BLaER1 treated with 17β-estradiol and CSF1 and Interleukin-3, amounts not matched to agents 10 nM and 100 nM (cell line): ENCODE measurements at regions not wholly inside any gene's neighbourhood (a gene's known extent, or its start where the extent isn't known, plus 50 kb on each side); places are given as distances from the start of the nearest gene placed in this dataset.
A peak's percentile ranks its signal among the peaks of the same experiment; 100 is the strongest.
"Not testable (repeated sequence)": the region's sequence is repeated elsewhere in the genome, so short reads cannot be mapped to it uniquely, and the experiment has no call there.

Experiments
- H3K27ac ChIP-seq, 11 experiments: shearing (Covaris generic); formaldehyde crosslinking; 2 replicates each; pipeline ENCODE4 v1.8.1; 2022
- H3K27me3 ChIP-seq, 11 experiments: shearing (Covaris generic); formaldehyde crosslinking; 2 replicates each; pipeline ENCODE4 v1.8.1; 2022
- H3K36me3 ChIP-seq, 11 experiments: shearing (Covaris generic); formaldehyde crosslinking; 2 replicates each; pipeline ENCODE4 v1.8.1; 2022
- H3K4me1 ChIP-seq, 10 experiments: shearing (Covaris generic); formaldehyde crosslinking; 2 replicates each; pipeline ENCODE4 v1.8.1; 2022
- H3K4me2 ChIP-seq, 11 experiments: shearing (Covaris generic); formaldehyde crosslinking; 2 replicates each; pipeline ENCODE4 v1.8.1; 2022
- H3K4me3 ChIP-seq, 10 experiments: shearing (Covaris generic); formaldehyde crosslinking; 2 replicates each; pipeline ENCODE4 v1.8.1; 2022
- H3K9ac ChIP-seq, 11 experiments: shearing (Covaris generic); formaldehyde crosslinking; 2 replicates each; pipeline ENCODE4 v1.8.1; 2022
- H3K9me3 ChIP-seq, 11 experiments: shearing (Covaris generic); formaldehyde crosslinking; replicated peaks in 1 of 11; 2 replicates each; pipeline ENCODE4 v1.8.1; 2022
- H4K20me1 ChIP-seq, 11 experiments: shearing (Covaris generic); formaldehyde crosslinking; 2 replicates each; pipeline ENCODE4 v1.8.1; 2022
- Cebpa-rat ChIP-seq, 11 experiments: shearing (Covaris generic); IDR thresholded peaks; 2 replicates each; pipeline ENCODE4 v1.8.1; 2022

GRCh38 chr18:54662986-54663385 is 71.9 kb downstream of the DYNAP start:
- H3K27me3 ChIP-seq: no peaks in the 10 kb centered on the region
- H3K36me3 ChIP-seq: no peaks in the 10 kb centered on the region
- H3K27ac ChIP-seq: no peak overlapping the region
- H4K20me1 ChIP-seq: no peaks in the 10 kb centered on the region
- no peak overlapping the region for H3K4me2 ChIP-seq
- TF ChIP-seq Cebpa-rat (IDR thresholded peaks at IDR 0.05): no peak
- no peak overlapping the region for H3K4me3 ChIP-seq
- H3K4me1 ChIP-seq: no peaks in the 10 kb centered on the region
- H3K9ac ChIP-seq: no peak overlapping the region
- H3K9me3 ChIP-seq: peaks cover 7 to 13% (median 10%) of the 10 kb centered on the region in 11 experiments; a peak in 19 of 22 replicates

- H4K20me1 ChIP-seq, H3K4me3 ChIP-seq, H3K4me2 ChIP-seq, H3K27me3 ChIP-seq, H3K36me3 ChIP-seq, H3K27ac ChIP-seq, H3K4me1 ChIP-seq, H3K9me3 ChIP-seq, H3K9ac ChIP-seq: not testable (repeated sequence)
Observed at GRCh38 chr18:54669701-54670100, 78.7 kb downstream of the DYNAP start.

- Histone ChIP-seq H3K9me3 (peaks cover 0 to 9% (median 2%) of the 10 kb centered on the region in 11 experiments; a peak in 2 of 22 replicates), H3K4me2 (no peak overlapping the region), H3K9ac (no peak overlapping the region), H4K20me1 (no peaks in the 10 kb centered on the region), H3K36me3 (no peaks in the 10 kb centered on the region), H3K27ac (no peak overlapping the region), H3K4me1 (no peaks in the 10 kb centered on the region), H3K27me3 (no peaks in the 10 kb centered on the region), H3K4me3 (no peak overlapping the region)
- TF ChIP-seq Cebpa-rat (IDR thresholded peaks at IDR 0.05): no peak
Observed at GRCh38 chr18:54671291-54671881, 80.3 kb downstream of the DYNAP start.

GRCh38 chr18:54672109-54672508 is 81.1 kb downstream of the DYNAP start:
- no peaks in the 10 kb centered on the region for H4K20me1 ChIP-seq
- H3K4me3 ChIP-seq: no peak overlapping the region
- H3K9ac ChIP-seq: no peak overlapping the region
- H3K36me3 ChIP-seq: no peaks in the 10 kb centered on the region
- peaks cover 0 to 15% (median 7%) of the 10 kb centered on the region in 11 experiments; a peak in 3 of 22 replicates for H3K9me3 ChIP-seq
- H3K4me2 ChIP-seq: no peak overlapping the region
- H3K27ac ChIP-seq: no peak overlapping the region
- H3K4me1 ChIP-seq: no peaks in the 10 kb centered on the region
- H3K27me3 ChIP-seq: no peaks in the 10 kb centered on the region
- no peak for TF ChIP-seq Cebpa-rat (IDR thresholded peaks at IDR 0.05)

- Histone ChIP-seq H3K9me3 (peaks cover 0 to 15% (median 7%) of the 10 kb centered on the region in 11 experiments; a peak in 3 of 22 replicates), H4K20me1 (no peaks in the 10 kb centered on the region), H3K4me3 (no peak overlapping the region), H3K4me2 (no peak overlapping the region), H3K9ac (no peak overlapping the region), H3K4me1 (no peaks in the 10 kb centered on the region), H3K27ac (no peak overlapping the region), H3K27me3 (no peaks in the 10 kb centered on the region), H3K36me3 (no peaks in the 10 kb centered on the region)
- TF ChIP-seq Cebpa-rat (IDR thresholded peaks at IDR 0.05): no peak
Observed at GRCh38 chr18:54672846-54673475, 81.9 kb downstream of the DYNAP start.

- no peak overlapping the region for H3K4me2 ChIP-seq
- H3K9ac ChIP-seq: no peak overlapping the region
- H3K27ac ChIP-seq: no peak overlapping the region
- H3K4me3 ChIP-seq: no peak overlapping the region
- peaks cover 0 to 15% (median 7%) of the 10 kb centered on the region in 11 experiments; a peak in 3 of 22 replicates for H3K9me3 ChIP-seq
- TF ChIP-seq Cebpa-rat (IDR thresholded peaks at IDR 0.05): no peak
- no peaks in the 10 kb centered on the region for H3K4me1 ChIP-seq
- H3K36me3 ChIP-seq: no peaks in the 10 kb centered on the region
- H3K27me3 ChIP-seq: no peaks in the 10 kb centered on the region
- no peaks in the 10 kb centered on the region for H4K20me1 ChIP-seq
Observed at GRCh38 chr18:54673936-54674335, 82.9 kb downstream of the DYNAP start.

- Histone ChIP-seq H3K27ac (no peak overlapping the region), H3K4me2 (no peak overlapping the region), H3K9ac (no peak overlapping the region), H3K4me1 (peaks cover 0 to 5% (median 3%) of the 10 kb centered on the region in 10 experiments; a peak in 4 of 20 replicates), H3K9me3 (peaks cover 0 to 9% (median 7%) of the 10 kb centered on the region in 11 experiments; a peak in 3 of 22 replicates), H3K27me3 (no peaks in the 10 kb centered on the region), H4K20me1 (no peaks in the 10 kb centered on the region), H3K36me3 (no peaks in the 10 kb centered on the region), H3K4me3 (no peak overlapping the region)
- TF ChIP-seq Cebpa-rat (IDR thresholded peaks at IDR 0.05): no peak
Observed at GRCh38 chr18:54675076-54675475, 84.0 kb downstream of the DYNAP start.

- no peaks in the 10 kb centered on the region for H3K36me3 ChIP-seq
- peaks cover 0 to 9% (median 7%) of the 10 kb centered on the region in 11 experiments; a peak in 3 of 22 replicates for H3K9me3 ChIP-seq
- no peak for TF ChIP-seq Cebpa-rat (IDR thresholded peaks at IDR 0.05)
- peaks cover 0 to 15% (median 7%) of the 10 kb centered on the region in 10 experiments; a peak in 11 of 20 replicates for H3K4me1 ChIP-seq
- no peaks in the 10 kb centered on the region for H3K27me3 ChIP-seq
- no peaks in the 10 kb centered on the region for H4K20me1 ChIP-seq
- no peak overlapping the region for H3K4me2 ChIP-seq
- no peak overlapping the region for H3K27ac ChIP-seq
- H3K9ac ChIP-seq: no peak overlapping the region
- no peak overlapping the region for H3K4me3 ChIP-seq
Observed at GRCh38 chr18:54679318-54680149, 88.5 kb downstream of the DYNAP start.

- Histone ChIP-seq H3K36me3 (no peaks in the 10 kb centered on the region), H4K20me1 (no peaks in the 10 kb centered on the region), H3K9ac (no peak overlapping the region), H3K27me3 (no peaks in the 10 kb centered on the region), H3K4me1 (peaks cover 0 to 24% (median 16%) of the 10 kb centered on the region in 10 experiments; a peak in 15 of 20 replicates), H3K9me3 (no peaks in the 10 kb centered on the region), H3K27ac (no peak overlapping the region), H3K4me3 (no peak overlapping the region), H3K4me2 (peak overlapping the region in 10 of 11 experiments; percentile 9 to 61 (median 52); a peak in 18 of 22 replicates)
- no peak for TF ChIP-seq Cebpa-rat (IDR thresholded peaks at IDR 0.05)
Observed at GRCh38 chr18:54684784-54685183, 93.7 kb downstream of the DYNAP start.
